ENCODE measurements at regions not wholly inside any gene's neighbourhood (a gene's known extent, or its start where the extent isn't known, plus 50 kb on each side); places are given as distances from the start of the nearest gene placed in this dataset.

- intact Hi-C loops (cut with DNase I) = no loop called here
- Histone ChIP-seq H3K9me3 (no peaks in the 10 kb centered on the region), H3K36me3 (replicated peaks in 1 of 2; ENCODE audit: insufficient read depth in 1 of 2, low read depth in 2 of 2) (no peaks in the 10 kb centered on the region), H3K27ac (no peak overlapping the region), H3K4me3 (no peak overlapping the region), H3K27me3 (no peaks in the 10 kb centered on the region), H3K4me1 (no peaks in the 10 kb centered on the region)
- WGBS, 2 donors = 87 to 98% methylated on average over 7 of the region's 7 CpGs
- TF ChIP-seq CTCF (IDR thresholded peaks at IDR 0.05) = no peak
- no peak for TF ChIP-seq POLR2A (IDR thresholded peaks at IDR 0.05)
- DNase-seq = no peak
- no peak for ATAC-seq
These were observed 50.4 kb upstream of the ASPRV1 start for GRCh38 chr2:70011786-70012185.

- TF ChIP-seq POLR2A (IDR thresholded peaks at IDR 0.05) = no peak
- no peak for TF ChIP-seq CTCF (IDR thresholded peaks at IDR 0.05)
- DNase-seq (no peak), ATAC-seq (no peak)
- WGBS, 2 donors = 78 to 83% methylated on average over 4 of the region's 4 CpGs
- H3K9me3 ChIP-seq = no peaks in the 10 kb centered on the region
- no peak overlapping the region for H3K27ac ChIP-seq
- H3K27me3 ChIP-seq = no peaks in the 10 kb centered on the region
- H3K36me3 ChIP-seq (replicated peaks in 1 of 2; ENCODE audit: insufficient read depth in 1 of 2, low read depth in 2 of 2) = no peaks in the 10 kb centered on the region
- intact Hi-C loops (cut with DNase I) = no loop called here
- H3K4me3 ChIP-seq = no peak overlapping the region
- no peaks in the 10 kb centered on the region for H3K4me1 ChIP-seq
These were observed 49.9 kb upstream of the ASPRV1 start for GRCh38 chr2:70011335-70011734.
